Lower leg skin (tissue), 3 donors: ENCODE measurements at regions not wholly inside any gene's neighbourhood (a gene's known extent, or its start where the extent isn't known, plus 50 kb on each side); places are given as distances from the start of the nearest gene placed in this dataset.
"Not testable (repeated sequence)": the region's sequence is repeated elsewhere in the genome, so short reads cannot be mapped to it uniquely, and the experiment has no call there.

Experiments used
- POLR2A ChIP-seq, 2 donors: fragments of 450-650 bp; IDR thresholded peaks; one replicate each; pipeline ENCODE4 v1.6.1; 2016 to 2017; ENCODE audit warnings: antibody characterized with exemption in 2 of 2, mild to moderate bottlenecking in 1 of 2, moderate library complexity in 1 of 2
- TF ChIP-seq, protein P1 (sequence below), 3 donors: fragments of 450-650 bp; IDR thresholded peaks; one replicate each; pipeline ENCODE4 v1.5.1; 2016; ENCODE audit warnings: antibody characterized with exemption in 3 of 3, mild to moderate bottlenecking in 3 of 3, moderate library complexity in 2 of 3

DNA sequence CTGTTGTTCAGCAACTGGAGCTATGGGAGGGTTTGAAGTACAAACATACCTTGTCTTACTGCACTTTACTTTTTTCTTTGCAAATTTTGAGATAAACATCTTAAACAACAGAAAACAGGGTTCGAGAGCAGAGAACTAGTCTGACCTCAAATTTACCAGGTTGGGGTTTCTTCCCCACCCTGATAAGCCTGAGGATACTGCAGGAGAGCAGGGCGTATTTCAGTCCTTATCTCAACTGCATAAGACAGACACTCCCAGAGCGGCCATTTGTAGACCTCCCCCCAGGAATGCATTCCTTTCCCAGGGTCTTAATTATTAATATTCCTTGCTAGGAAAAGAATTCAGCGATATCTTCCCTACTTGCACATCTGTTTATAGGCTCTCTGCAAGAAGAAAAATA lies 242.1 kb upstream of the DDHD1 start:
- TF ChIP-seq, protein P1, sequence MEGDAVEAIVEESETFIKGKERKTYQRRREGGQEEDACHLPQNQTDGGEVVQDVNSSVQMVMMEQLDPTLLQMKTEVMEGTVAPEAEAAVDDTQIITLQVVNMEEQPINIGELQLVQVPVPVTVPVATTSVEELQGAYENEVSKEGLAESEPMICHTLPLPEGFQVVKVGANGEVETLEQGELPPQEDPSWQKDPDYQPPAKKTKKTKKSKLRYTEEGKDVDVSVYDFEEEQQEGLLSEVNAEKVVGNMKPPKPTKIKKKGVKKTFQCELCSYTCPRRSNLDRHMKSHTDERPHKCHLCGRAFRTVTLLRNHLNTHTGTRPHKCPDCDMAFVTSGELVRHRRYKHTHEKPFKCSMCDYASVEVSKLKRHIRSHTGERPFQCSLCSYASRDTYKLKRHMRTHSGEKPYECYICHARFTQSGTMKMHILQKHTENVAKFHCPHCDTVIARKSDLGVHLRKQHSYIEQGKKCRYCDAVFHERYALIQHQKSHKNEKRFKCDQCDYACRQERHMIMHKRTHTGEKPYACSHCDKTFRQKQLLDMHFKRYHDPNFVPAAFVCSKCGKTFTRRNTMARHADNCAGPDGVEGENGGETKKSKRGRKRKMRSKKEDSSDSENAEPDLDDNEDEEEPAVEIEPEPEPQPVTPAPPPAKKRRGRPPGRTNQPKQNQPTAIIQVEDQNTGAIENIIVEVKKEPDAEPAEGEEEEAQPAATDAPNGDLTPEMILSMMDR (IDR thresholded peaks at IDR 0.05): not testable (repeated sequence)
- TF ChIP-seq POLR2A (IDR thresholded peaks at IDR 0.05): not testable (repeated sequence)
